M059J (cell line): ENCODE measurements at regions not wholly inside any gene's neighbourhood (a gene's known extent, or its start where the extent isn't known, plus 50 kb on each side); places are given as distances from the start of the nearest gene placed in this dataset.
"Not testable (repeated sequence)": the region's sequence is repeated elsewhere in the genome, so short reads cannot be mapped to it uniquely, and the experiment has no call there.

Source experiments
- DNase-seq: peaks from one replicate; pipeline ENCODE4 v3.0.0-alpha.2; 2012; ENCODE audit warnings: low read depth

DNA sequence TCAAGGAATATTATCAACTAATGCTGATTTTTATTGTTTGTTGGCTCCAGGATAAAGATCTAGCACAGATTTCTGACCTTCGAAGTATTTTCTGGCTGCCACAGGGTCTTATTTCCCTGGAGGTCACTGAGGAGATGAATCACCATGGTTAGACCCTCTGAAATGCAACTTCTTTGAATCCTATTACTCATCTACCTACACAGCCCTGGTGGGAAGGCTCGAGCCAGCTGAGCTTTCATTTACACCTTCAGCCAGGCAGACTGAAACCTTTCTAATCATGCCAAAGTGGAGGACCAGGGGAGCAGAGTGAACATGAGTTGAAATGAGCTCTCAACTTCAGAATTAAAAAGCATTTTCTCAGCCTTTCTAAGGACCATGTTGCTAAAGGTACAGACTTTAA is 130.5 kb downstream of the SMIM20 start:
- DNase-seq, result no peak

DNA sequence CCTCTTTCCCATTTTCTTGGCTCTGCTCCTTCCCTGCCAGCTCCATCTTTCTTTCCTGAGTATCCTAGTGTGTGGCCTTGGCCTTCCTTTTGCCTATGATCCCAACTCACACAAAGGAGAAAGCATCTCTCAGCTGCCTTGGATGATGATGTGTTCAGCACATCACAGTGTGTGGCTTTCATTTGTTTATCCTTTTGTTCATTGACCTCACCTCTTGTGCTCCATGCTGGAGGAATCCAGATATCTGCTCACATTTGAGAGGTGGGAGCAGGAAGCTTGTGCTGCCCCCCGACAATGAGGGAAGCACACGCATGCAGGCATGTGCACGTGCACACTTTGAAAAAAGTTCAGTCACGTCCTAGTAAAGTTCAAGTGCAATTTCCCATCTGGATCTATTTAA is 131.0 kb downstream of the SMIM20 start:
- DNase-seq, result no peak

DNA sequence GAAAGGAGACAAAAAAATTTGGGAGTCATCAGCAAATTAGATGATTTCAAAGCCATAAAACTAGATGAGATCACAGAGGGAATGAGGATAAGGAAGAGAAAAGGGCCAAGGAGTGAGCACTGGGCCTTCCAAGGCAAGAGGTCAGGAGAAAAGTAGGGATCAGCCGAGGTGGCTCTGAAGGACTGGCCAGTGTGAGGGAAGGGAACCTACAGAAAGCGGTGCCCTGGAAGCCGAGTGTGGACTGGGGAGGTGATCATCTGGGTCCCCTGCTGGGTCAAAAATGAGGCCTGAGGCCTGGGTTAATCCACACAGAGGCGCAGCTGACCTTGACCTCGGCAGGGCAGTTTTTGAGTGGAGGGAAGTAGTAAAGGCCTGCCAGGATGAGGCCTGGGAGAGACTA is 133.8 kb downstream of the SMIM20 start:
- no peak for DNase-seq

DNA sequence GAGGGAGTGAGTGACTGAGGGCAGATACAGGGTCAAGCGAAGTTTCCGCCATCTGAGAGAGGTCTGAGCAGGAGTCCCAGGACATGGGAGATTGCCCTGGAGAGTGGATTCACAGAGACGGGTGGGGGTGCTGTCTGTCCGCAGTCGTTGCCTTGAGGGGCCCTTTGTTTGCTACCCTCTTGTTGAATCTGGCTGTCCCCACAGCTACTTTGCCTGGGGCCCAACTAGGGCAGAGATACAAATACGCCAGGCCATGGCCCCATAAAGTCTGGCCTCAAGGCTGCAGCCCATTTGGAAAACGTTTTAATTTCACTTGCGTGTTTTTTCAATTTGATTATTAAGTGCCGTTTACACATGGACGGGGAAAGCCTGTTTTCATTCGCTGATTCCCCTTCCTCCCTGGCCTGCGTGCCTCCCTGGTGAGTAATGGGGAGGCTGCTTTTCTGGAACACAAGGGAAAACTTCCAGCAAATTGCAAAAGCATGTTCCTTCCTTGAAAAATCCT is 134.4 kb downstream of the SMIM20 start:
- DNase-seq, result peak; percentile 87

DNA sequence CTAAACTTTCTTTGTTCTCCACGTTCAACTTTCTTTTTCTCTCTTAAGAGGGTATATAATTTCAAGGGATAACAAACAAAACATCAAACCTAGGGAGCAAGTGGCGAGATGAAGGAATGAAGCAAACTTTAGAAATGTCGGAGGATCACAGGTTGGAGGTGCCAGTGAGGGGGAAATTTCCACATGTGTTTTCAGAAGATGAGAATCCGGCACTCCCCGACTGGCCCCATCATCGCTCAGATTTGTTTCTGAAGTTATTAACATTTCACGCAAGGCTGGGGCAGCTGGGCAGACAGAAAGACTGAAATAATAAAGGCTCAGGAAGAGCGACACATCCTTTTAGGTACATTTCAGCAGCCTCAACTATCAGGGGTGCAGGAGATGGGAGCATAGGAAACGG is 134.9 kb downstream of the SMIM20 start:
- DNase-seq, result no peak

DNA sequence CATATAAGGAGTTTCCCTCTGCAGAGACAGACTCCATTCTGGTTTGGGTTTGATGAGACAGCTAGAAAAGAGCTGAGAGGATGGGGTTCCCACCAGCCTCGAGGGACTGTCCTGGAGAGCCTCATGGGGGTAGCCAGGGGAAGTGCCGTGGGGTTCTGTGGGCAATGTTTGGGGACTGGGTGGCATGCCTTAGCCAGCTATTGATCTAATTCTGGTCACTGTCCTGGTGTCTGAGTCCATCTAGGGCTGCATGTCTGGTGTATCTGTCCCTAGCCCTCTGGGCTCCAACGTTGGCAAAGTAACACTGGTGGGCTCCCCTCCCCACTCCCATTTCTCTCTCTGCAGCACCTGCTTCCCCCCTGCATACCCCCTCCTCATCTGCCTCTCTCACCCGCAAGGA is 135.4 kb downstream of the SMIM20 start:
- DNase-seq, result no peak

DNA sequence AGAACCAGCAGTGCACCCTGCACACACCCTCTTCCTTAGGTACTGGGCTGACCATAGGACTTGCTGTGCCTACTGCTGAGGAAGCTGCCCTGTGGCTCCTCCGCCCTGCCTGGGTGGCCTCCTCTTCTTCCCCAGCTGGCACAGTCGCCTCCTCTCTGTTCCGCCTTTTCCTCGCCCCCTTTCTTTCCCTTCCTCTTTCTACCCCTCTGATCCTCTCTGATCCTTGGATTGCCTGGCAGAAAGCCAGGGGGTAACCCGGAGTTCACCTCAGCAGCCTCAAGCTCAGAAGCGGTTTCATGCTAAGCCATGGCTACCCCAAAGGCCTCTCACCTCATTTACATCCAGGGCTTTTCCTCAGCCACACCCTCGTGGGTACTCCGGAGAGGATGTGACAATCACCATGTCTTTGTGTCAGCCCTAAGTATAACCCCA is 136.2 kb downstream of the SMIM20 start:
- no peak for DNase-seq

DNA sequence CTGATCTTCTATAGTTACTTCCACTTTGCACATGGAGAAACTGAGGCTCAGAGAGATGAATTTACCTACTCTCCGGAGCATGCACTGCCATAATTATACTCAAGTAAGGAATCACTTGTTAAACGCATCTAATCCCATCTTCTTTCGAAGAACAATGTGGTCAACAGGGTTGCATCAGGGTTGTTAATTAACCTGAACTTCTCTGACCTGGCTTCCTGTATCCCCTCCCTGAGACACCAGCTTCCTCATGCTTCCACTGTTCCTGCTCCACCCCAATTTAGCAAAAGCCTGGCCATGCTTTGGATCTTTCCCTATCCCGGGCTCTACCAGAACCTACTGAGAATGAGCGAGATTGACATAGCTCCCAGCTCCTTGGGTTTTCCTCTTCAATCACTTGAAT is 136.7 kb downstream of the SMIM20 start:
- DNase-seq, result no peak

DNA sequence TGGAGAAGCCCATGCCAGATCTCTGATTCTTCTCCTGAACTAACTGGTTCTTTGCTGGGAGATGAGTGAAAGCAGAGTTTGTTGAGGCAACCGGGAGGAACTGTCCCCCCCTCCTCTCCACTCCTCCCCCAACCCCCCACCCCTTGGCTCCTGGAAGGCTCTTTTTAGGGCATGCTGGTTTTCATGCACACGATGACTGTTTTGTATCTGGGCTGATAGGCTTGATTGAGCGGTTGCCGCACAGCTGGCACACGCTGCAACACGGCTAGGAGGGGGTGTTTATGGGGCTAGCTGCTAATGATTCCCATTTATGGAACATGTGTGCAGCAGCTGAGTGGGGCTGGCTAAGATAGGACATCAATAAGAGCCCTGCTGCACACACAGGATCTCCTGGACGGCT is 137.2 kb downstream of the SMIM20 start:
- DNase-seq, result no peak

DNA sequence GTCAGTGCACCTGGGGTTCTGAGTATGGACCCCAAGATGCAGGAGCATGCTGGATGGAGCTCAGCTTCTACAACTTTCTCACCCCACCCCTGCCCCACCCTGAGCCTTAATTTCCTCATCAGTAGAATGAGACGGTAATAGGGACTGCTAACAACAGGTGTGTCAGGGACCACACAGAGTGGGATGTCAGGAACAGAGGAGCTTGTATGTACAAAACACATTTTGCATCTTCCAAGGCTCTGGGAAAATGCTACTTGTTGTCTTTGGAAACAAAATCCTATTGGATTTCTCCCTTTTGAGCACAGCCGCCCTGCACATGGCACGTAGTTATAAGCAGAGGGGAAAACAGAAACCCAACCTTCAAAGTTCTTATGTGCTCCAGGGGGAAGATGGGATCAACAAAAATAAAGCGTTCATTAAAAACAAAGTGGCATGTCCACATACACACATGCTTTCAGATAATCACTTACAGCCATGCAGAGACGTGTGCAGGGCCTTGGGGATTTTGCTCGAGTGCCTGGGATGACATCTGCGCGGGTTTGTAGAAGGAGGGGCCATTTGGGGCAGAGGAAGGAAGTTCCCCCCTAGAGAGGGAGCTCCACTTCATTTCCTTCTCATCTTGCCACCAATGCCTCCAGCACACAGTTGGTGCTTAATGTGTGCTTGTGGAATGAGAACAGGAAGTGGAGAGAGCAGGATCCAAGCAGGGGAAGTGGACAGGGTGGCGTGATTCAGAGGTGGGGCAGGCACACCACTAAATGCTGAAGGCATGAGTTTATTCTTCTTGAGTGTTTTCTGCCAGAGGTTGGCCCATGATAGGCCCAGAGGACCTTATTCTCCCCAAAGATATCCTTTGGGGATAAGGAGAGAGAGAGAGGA is 138.9 kb downstream of the SMIM20 start:
- DNase-seq, result no peak

DNA sequence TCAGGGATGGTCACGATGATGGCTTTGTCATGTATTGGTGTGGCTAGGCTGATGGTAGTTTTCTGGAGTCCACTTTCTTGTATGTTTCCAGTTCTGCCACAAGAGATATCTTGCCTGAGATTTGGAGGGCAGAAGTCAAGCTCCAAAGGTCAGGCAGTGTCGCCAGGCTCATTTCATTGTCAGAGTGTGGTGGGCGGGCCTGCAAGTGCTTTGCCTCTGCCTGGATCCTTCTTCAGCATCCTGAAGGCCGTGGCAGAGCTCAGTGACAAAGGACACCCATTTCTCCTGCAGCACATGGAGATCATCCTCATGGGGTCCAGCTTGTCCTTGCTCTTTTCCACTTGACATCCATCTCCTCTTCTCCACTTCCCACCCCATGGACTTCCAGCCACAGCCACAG is 139.7 kb downstream of the SMIM20 start:
- no peak for DNase-seq

DNA sequence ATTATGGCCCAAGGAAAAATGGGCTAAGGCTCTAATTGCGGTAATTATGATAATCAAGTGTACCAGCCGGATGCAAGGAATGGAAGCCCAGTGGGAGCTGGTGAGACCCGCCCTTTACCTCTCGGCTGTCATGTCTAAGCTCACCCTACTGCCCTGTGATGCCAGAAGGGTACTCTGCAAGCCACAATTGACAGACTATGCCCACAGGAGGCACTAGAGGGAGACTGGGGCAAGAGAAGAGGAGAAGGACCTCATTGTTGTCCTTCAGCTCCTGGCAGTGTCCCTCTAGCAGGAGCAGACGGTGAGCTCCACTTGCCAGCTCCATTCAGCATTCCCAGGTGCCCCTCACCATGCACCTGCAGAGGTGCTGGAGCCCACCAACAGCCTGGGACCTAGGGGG is 141.8 kb downstream of the SMIM20 start:
- DNase-seq, result no peak

DNA sequence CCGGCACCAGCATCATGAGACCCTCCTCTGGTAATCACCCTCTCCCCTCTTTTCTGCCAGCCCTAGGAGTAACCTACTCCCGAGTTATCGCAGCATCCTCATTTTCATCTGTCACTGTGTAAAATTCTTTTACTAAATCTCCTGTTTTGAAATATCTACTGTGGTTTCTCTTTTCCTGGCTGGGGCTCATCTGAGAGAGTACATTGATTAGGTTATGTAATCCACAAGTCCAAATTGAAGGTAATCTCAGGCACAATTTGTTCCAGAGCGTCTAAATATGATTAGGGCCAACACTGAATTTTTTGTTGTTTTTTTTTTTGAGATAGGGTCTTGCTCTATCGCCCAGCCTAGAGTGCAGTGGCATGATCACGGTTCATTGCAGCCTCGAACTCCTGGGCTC is 142.4 kb downstream of the SMIM20 start:
- DNase-seq, result no peak

DNA sequence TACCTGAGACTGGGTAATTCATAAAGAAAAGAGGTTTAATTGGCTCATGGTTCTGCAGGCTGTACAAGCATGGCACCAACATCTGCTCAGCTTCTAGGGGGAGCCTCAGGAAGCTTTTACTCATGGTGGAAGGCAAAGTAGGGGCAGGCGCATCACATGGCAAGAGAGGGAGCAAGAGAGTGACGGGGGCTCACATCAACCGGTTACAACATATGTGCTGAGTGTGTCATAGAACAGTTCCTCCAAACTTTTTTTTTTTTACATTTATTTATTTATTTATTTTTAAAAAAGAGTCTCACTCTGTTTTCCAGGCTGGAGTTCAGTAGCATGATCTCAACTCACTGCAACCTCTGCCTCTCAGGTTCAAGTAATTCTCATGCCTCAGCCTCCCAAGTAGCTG is 143.8 kb downstream of the SMIM20 start:
- not testable (repeated sequence) for DNase-seq

DNA sequence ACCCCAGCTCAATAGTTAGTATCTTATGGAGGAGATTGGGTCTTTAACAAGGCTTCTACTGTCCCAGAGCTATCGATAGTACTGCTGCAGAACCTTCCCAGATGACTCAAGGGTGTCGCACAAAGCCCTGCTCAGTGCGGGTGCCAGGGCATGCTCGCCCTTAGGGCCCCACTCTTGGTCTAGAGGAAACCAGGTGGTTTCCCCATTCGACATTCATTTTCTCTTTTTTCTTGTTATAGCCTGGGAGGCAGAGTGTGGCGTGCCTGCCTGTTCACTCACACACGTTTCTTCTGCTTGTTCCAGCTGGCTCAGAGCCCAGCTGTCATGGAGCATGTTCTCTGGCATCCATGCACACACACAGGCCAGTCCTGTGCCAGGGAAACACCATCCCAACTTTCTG is 144.5 kb downstream of the SMIM20 start:
- DNase-seq, result peak; percentile 66

DNA sequence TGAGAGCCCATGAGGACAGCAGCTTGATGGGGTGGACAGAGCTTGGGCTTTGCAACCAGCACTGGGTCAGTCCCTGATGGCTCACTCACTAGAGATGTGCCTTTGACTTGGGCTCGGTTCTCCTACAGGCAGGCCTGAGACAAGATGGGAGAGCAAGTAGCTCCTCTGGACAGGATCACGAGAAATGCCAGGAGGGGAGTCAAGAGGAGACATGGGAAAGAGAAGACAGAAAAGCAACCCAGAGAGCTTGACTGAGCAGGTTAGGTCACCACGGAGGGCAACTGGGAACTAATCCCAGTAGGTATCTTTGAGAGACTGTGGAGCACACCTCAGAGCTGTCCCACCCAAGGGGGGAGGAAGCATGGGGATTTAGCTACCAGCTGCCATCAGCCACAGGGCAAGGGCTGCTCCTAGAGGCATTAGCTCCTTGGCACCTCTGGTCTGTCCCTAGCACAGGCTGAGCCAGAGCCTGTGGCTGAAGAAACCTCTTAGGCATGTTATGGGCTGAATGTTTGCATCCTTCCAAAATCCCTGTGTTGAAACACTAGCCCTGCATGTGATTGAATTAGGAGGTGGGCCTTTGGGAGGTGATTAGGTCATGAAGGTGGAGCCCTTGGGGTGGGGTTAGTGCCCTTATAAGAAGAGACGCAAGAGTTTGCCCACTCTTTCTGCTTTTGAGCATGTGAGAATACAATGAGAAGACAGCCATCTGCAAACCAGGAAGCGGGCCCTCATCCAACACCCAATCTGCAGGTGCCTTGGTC is 145.6 kb downstream of the SMIM20 start:
- DNase-seq, result no peak

DNA sequence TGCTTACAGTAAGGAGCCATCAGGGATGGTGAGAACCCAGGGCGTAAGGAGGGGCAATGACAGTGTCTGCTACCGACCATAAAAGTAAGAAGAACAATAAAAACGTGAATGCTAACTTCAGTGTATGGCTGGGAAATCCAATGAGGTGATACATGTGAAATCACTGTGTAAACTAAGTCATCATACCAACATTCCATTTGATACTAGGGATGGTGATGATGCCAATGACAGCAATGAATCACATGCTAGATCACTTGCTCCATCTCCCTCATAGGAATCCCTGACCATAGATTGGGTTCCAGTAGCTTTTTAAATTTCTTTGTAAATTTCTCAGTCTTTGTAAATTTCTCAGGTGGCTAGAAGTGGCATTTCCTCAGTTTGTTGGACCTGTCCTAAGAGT is 146.3 kb downstream of the SMIM20 start:
- no peak for DNase-seq

DNA sequence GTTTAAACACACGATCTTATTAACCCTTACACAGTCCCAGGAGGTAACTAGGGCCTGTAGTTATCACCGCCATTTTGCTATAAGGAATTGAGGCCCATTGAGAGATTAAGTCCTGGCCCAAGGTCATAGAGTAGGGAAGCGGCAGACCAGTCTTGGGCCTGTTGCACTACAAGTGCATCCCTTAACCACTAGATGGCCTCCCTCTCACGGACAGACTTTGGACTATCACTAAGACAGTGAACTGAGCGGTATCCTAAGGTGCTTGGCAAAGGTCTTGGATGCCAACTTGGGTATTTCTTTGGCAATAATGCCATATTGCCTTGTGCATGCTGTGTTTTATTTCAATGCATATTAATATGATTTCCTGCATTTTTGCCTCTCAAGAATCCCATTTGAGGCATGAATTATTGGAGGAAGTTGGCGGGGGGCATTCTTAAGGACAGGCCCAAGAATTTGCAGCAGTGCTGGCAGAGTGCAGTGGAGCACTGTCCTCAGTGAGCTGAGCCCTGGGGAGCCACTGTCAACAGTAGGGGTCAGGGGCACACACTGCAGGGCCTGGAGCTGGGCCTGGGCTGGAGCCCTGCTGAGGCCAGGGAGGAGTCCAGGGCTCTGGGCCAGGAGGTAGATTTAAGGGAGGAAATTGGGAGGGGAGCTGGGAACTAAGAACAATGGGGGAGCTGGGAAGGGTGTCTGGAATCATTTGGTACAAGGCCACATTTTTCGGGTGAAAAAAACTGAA is 147.4 kb downstream of the SMIM20 start:
- peak; percentile 45 for DNase-seq

DNA sequence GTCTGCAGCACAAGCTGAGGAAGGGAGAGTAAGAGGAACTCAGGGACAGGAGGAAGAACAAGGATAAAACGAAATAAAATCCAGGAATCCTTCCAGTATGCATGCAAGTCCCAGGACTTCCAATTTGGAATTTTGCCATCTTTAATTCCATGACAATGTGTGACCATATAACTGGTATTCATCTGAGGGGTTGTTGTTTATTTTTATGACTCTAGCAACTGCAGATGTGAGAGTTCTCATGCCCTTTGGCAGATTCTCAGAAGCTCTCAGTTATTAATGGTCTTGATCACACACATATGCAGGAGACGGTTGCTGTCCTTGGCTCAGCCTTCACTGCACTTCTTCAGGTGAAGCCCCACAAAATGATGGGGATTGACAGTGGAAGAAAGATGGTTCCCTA is 148.2 kb downstream of the SMIM20 start:
- DNase-seq, result peak; percentile 62

DNA sequence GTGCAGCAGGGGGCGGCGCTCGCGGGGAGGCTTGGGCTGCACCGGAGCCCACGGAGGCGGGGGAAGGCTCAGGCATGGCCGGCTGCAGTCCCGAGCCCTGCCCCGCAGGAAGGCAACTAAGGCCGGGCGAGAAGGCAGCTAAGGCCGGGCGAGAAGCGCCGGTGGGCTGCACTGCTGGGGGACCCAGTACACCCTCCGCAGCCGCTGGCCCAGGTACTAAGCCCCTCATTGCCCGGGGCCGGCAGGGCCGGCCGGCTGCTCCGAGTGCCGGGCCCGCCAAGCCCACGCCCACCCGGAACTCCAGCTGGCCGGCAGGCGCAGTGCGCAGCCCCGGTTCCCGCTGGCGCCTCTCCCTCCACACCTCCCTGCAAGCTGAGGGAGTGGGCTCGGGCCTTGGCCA is 150.0 kb downstream of the SMIM20 start:
- DNase-seq, result not testable (repeated sequence)

DNA sequence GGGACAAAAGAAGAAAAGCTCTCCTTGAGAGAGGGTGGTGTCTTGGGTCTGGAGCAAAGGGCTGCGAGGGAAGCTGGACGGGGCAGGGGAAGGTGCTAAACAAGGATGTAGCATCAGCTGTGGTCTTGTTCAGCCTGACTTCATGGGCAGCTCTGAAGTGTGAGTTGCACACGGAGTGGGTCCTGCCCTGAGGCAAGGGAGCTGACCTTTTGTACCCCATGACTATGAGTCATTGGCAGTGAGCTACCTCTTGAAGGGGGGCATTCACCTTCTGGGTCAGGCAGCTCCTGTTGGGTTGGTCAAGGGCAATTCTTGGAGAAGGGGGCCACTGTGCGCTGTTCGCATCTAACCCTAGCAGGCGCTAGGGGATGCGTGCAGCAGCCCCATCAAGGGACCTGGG is 151.8 kb downstream of the SMIM20 start:
- peak; percentile 80 for DNase-seq

DNA sequence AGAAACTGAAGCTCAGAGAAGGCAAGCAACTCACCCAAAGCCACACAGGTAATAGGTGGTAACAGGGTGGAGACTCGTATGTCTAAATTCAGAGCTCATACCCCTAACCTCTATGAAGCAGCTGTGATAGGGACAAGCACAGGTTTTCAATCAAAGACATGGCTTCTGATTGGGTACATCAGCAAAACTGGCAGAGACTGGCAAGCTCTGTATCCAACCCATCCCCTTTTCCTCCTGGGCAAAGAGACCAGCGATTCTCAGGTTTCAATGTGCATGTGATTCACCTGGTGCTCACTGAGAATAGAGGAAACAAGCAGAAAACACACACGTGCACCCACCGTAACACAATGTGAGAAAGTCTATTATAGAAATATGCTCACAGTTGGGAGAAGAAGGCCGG is 153.0 kb downstream of the SMIM20 start:
- peak; percentile 37 for DNase-seq
